OCI-LY1 (cell line): ENCODE measurements at regions not wholly inside any gene's neighbourhood (a gene's known extent, or its start where the extent isn't known, plus 50 kb on each side); places are given as distances from the start of the nearest gene placed in this dataset.
"Not testable (repeated sequence)": the region's sequence is repeated elsewhere in the genome, so short reads cannot be mapped to it uniquely, and the experiment has no call there.

Experiments
- H2AFZ ChIP-seq: fragments of 200-600 bp; sonication (generic), shearing (Covaris generic); 2 replicates; pipeline ENCODE4 v1.6.0; 2014; ENCODE audit warnings: antibody characterized with exemption, mild to moderate bottlenecking, low read length
- H3F3A ChIP-seq: fragments of 200-600 bp; sonication (generic), shearing (Covaris generic); 2 replicates; pipeline ENCODE4 v1.6.0; 2014; ENCODE audit warnings: mild to moderate bottlenecking, antibody characterized with exemption, low read length, moderate library complexity; ENCODE audit not compliant: insufficient read depth
- H3K27ac ChIP-seq: fragments of 200-600 bp; sonication (generic); 2 replicates; pipeline ENCODE4 v1.5.1; 2014; ENCODE audit warnings: low read length, mixed run types, mild to moderate bottlenecking, low read depth; ENCODE audit not compliant: poor library complexity, severe bottlenecking
- H3K27me3 ChIP-seq: fragments of 200-600 bp; sonication (generic); 2 replicates; pipeline ENCODE4 v1.6.0; 2014; ENCODE audit warnings: antibody characterized with exemption, mild to moderate bottlenecking, low read length, moderate library complexity; ENCODE audit not compliant: insufficient read depth
- H3K36me3 ChIP-seq: fragments of 200-600 bp; sonication (generic); 2 replicates; pipeline ENCODE4 v1.6.1; 2014; ENCODE audit warnings: mild to moderate bottlenecking, antibody characterized with exemption, low read length, moderate library complexity, mixed read lengths; ENCODE audit not compliant: insufficient read depth
- H3K4me1 ChIP-seq: fragments of 200-600 bp; sonication (generic); 2 replicates; pipeline ENCODE4 v1.5.1; 2014; ENCODE audit warnings: mild to moderate bottlenecking, low read length, moderate library complexity; ENCODE audit not compliant: insufficient read depth, severe bottlenecking
- H3K4me2 ChIP-seq: fragments of 200-600 bp; sonication (generic), shearing (Covaris generic); 2 replicates; pipeline ENCODE4 v1.6.1; 2014; ENCODE audit warnings: low read length
- H3K4me3 ChIP-seq: fragments of 200-600 bp; sonication (generic); 2 replicates; pipeline ENCODE4 v1.5.1; 2014; ENCODE audit warnings: low read length, low read depth, mild to moderate bottlenecking, mixed read lengths; ENCODE audit not compliant: poor library complexity, severe bottlenecking
- H3K79me2 ChIP-seq: fragments of 200-600 bp; shearing (Covaris generic); 2 replicates; pipeline ENCODE4 v1.6.1; 2016; ENCODE audit warnings: mixed run types, low read length, mixed read lengths; ENCODE audit not compliant: insufficient read depth
- H3K9ac ChIP-seq: fragments of 200-600 bp; sonication (generic), shearing (Covaris generic); 2 replicates; pipeline ENCODE4 v1.6.1; 2014; ENCODE audit warnings: mild to moderate bottlenecking, low read length, mixed read lengths
- H3K9me2 ChIP-seq: fragments of 200-600 bp; sonication (generic), shearing (Covaris generic); 2 replicates; pipeline ENCODE4 v1.6.1; 2014; ENCODE audit warnings: low read depth, mild to moderate bottlenecking, low read length, mixed read lengths
- H3K9me3 ChIP-seq: fragments of 200-600 bp; shearing (Covaris generic); 2 replicates; pipeline ENCODE4 v1.6.1; 2014; ENCODE audit warnings: low read length, mixed read lengths
- H4K20me1 ChIP-seq: fragments of 200-600 bp; sonication (generic), shearing (Covaris generic); 2 replicates; pipeline ENCODE4 v1.6.0; 2016; ENCODE audit warnings: mild to moderate bottlenecking, low read length; ENCODE audit not compliant: insufficient read depth
- EZH2 ChIP-seq: fragments of 200-600 bp; sonication (generic), shearing (Covaris generic); IDR thresholded peaks from 2 replicates; pipeline ENCODE4 v1.8.0; 2017; ENCODE audit warnings: borderline replicate concordance, mixed run types, mild to moderate bottlenecking, antibody characterized with exemption, low read length, moderate library complexity, mixed read lengths
- TF ChIP-seq, protein P1 (sequence below): fragments of 200-600 bp; sonication (generic), shearing (Covaris generic); IDR thresholded peaks from 2 replicates; pipeline ENCODE4 v1.5.1; 2017; ENCODE audit warnings: mild to moderate bottlenecking, antibody characterized with exemption, low read length, moderate library complexity, mixed read lengths

DNA sequence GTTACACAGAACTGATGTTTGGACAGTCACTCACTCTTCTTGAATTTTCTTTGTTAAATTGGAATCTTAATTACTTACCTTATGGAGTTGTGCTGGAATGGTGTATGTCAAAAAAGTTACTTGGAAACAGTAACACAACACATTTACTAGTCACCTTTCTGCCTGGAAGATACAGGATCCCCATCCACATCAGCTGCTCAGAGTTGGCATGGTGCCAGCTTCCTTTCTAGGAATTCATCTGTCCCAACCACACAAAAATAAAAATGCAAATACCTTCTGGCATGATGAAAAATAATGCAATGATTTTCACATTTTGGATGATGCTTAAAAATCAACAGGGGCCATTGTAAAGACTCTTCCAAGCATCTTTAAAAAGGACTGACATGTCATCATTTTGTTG lies 341.5 kb downstream of the TMEM38B start:
- Histone ChIP-seq H3K4me1 (no peaks in the 10 kb centered on the region), H3K27ac (no peak overlapping the region), H3K4me2 (no peak overlapping the region), H2AFZ (no peak overlapping the region), H3K79me2 (no peaks in the 10 kb centered on the region), H4K20me1 (no peaks in the 10 kb centered on the region), H3K36me3 (no peaks in the 10 kb centered on the region), H3K9ac (no peak overlapping the region), H3K4me3 (no peak overlapping the region), H3K27me3 (no peaks in the 10 kb centered on the region), H3K9me3 (no peaks in the 10 kb centered on the region), H3K9me2 (no peaks in the 10 kb centered on the region), H3F3A (no peaks in the 10 kb centered on the region)
- TF ChIP-seq, protein P1, sequence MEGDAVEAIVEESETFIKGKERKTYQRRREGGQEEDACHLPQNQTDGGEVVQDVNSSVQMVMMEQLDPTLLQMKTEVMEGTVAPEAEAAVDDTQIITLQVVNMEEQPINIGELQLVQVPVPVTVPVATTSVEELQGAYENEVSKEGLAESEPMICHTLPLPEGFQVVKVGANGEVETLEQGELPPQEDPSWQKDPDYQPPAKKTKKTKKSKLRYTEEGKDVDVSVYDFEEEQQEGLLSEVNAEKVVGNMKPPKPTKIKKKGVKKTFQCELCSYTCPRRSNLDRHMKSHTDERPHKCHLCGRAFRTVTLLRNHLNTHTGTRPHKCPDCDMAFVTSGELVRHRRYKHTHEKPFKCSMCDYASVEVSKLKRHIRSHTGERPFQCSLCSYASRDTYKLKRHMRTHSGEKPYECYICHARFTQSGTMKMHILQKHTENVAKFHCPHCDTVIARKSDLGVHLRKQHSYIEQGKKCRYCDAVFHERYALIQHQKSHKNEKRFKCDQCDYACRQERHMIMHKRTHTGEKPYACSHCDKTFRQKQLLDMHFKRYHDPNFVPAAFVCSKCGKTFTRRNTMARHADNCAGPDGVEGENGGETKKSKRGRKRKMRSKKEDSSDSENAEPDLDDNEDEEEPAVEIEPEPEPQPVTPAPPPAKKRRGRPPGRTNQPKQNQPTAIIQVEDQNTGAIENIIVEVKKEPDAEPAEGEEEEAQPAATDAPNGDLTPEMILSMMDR: no peak
- TF ChIP-seq EZH2: no peak

GRCh38 chr9:106038266-106039001 lies 344.1 kb downstream of the TMEM38B start:
- no peaks in the 10 kb centered on the region for H3K79me2 ChIP-seq
- H3K27me3 ChIP-seq: no peaks in the 10 kb centered on the region
- no peaks in the 10 kb centered on the region for H3K9me2 ChIP-seq
- H2AFZ ChIP-seq: no peak overlapping the region
- H3K4me3 ChIP-seq: no peak overlapping the region
- TF ChIP-seq, protein P1: no peak
- TF ChIP-seq EZH2: no peak
- no peaks in the 10 kb centered on the region for H3K9me3 ChIP-seq
- H4K20me1 ChIP-seq: no peaks in the 10 kb centered on the region
- H3K36me3 ChIP-seq: no peaks in the 10 kb centered on the region
- H3K9ac ChIP-seq: no peak overlapping the region
- no peaks in the 10 kb centered on the region for H3F3A ChIP-seq
- H3K4me2 ChIP-seq: no peak overlapping the region
- no peak overlapping the region for H3K27ac ChIP-seq
- H3K4me1 ChIP-seq: no peaks in the 10 kb centered on the region

DNA sequence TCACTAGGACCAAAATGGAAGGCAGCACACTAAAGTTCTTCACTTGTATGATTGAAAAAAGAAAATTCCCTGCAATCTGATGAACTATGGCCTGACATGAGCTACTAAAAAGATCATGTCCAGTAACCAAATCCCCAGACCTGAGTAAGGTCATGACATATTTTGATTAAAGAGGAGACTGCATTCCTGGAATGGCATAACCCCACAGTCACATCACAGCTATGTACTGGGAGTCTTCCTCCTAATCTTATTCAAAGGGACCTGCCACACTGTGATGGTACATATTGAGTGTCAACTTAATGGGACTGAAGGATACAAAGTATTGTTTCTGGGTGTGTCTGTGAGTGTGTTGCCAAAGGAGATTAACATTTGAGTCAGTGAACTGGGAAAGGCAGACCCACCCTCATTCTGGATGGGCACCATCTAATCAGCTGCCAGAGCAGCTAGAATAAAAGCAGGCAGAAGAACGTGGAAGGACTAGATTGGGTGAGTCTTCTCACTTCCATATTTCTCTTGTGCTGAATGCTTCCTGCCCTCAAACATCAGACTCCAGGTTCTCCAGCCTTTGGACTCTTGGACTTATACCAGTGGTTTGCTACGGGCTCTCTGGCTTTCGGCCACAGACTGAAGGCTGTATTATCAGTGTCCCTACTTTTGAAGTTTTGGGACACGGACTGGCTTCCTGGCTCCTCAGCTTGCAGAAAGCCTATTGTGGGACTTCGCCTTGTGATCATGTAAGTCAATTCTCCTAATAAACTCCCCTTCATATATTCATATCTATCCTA lies 345.0 kb downstream of the TMEM38B start:
- Histone ChIP-seq H3K36me3 (no peaks in the 10 kb centered on the region), H3K9me3 (no peaks in the 10 kb centered on the region), H3K4me1 (no peaks in the 10 kb centered on the region), H3K9me2 (no peaks in the 10 kb centered on the region), H2AFZ (no peak overlapping the region), H3K27me3 (no peaks in the 10 kb centered on the region), H3F3A (no peaks in the 10 kb centered on the region), H3K79me2 (no peaks in the 10 kb centered on the region), H3K9ac (no peak overlapping the region), H3K4me2 (no peak overlapping the region), H3K27ac (no peak overlapping the region), H3K4me3 (no peak overlapping the region), H4K20me1 (no peaks in the 10 kb centered on the region)
- TF ChIP-seq, protein P1: no peak
- TF ChIP-seq EZH2: no peak

GRCh38 chr9:106041920-106042319 lies 347.6 kb downstream of the TMEM38B start:
- not testable (repeated sequence) for H3K36me3 ChIP-seq, H3K4me2 ChIP-seq, H3K9me3 ChIP-seq, H3K79me2 ChIP-seq, H3K9me2 ChIP-seq, H3F3A ChIP-seq, H3K4me1 ChIP-seq, H3K9ac ChIP-seq, H3K4me3 ChIP-seq, H3K27ac ChIP-seq, H4K20me1 ChIP-seq, H2AFZ ChIP-seq, H3K27me3 ChIP-seq
